HG02642 (cell line): ENCODE measurements at regions not wholly inside any gene's neighbourhood (a gene's known extent, or its start where the extent isn't known, plus 50 kb on each side); places are given as distances from the start of the nearest gene placed in this dataset.
"Not testable (repeated sequence)": the region's sequence is repeated elsewhere in the genome, so short reads cannot be mapped to it uniquely, and the experiment has no call there.

Source experiments
- ATAC-seq: cut with Tn5 transposase; IDR thresholded peaks from one replicate; pipeline ENCODE4 v1.9.1; 2021; ENCODE audit warnings: mild to moderate bottlenecking; ENCODE audit not compliant: unreplicated experiment, poor library complexity

GRCh38 chr11:96760306-96760705 is 370.5 kb downstream of the JRKL start:
- no peak for ATAC-seq

GRCh38 chr11:96760815-96761214 is 371.0 kb downstream of the JRKL start:
- ATAC-seq = no peak

DNA sequence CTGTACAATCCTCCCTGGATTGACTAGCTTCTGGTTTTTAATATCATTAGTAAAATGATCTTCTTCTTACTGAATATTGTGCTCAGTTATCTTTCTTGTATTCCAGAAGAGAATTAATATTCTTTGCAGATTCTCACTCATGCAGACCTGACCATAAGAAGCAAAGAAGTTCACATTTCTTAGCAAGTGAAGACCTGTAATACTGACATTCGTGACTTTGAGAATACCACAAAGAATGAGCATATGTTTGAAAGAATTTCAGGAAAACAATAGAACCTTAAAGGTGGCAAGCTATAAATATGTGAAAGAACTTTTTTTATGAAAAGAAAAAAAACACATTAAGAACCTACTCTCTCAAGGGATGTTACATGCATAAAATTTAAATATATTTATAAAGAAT is 371.6 kb downstream of the JRKL start:
- ATAC-seq = no peak

- no peak for ATAC-seq
These were observed 373.4 kb downstream of the JRKL start for GRCh38 chr11:96763244-96763643.

DNA sequence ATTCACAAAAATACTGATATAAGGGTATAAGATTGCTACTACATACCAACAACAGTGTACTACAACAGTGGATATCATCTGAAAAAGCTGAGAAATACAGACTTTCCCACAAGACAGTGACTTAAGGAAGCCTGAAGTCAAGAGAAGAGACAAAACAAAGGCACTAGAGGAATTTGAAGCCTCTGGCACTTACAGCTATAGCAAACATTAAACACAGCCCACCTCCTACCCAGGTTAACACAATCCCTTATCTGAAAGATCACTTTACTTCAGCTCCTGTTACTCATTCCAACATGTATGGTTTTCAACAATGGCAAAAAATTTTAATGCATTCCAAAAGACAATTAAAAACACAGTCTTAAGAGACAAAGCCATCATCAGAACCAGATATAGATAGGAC is 388.5 kb downstream of the JRKL start:
- no peak for ATAC-seq

GRCh38 chr11:96779030-96779429 is 389.2 kb downstream of the JRKL start:
- no peak for ATAC-seq

DNA sequence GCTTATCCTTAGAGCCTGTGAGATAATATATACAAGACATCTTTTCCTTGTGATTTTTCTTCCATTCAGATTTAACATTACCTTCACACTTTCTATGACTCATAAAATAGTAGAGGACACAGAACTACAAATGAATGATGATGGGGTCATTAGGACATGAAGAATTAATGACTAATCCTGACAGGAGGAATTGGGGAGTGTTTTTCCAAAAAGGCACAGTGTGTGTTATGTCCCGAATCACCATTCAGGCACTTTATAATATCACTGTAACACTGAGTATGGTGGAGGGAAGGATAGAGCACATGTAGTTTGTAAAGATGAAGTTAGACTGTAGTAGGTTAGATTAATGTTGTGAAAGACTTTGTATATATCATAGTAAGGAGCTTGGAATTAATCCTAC is 391.3 kb downstream of the JRKL start:
- ATAC-seq = no peak

GRCh38 chr11:96782632-96783031 is 392.8 kb downstream of the JRKL start:
- no peak for ATAC-seq

DNA sequence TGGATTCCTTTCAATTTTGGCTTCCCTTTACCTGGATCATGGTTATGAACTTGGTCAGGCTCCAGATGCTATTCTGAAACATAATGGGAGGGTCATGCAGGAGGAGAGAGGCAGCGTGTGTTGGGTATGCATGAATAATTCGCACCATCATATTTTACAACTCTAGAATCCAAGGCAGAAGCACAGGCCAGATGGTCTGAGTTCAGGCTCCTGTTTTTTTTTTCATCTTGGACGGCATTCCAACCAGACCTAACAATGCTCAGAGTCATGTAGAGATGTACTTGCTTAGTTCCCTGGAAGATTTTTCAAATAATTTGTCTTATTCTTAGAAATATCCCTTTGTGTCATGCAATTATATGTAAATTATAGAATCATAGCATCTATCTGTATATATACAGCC is 393.5 kb downstream of the JRKL start:
- no peak for ATAC-seq

DNA sequence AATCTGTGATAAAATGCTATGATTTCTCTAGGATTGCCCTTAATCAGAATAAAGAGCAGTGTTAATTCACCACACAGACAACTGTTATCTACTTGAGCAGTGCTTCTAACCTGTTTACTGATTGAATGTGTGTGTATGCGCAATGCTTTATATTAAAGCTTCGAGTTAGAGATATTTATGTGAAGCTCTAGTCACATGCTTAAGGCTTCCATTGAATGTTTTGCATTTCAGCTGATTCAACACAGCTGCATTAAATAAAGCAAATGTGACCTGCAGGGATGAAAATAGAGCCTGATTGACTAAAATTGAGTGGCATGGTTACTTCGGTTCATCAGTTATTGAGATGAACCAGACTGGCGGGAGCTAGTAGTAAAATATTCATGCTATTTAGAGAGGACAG is 395.3 kb downstream of the JRKL start:
- no peak for ATAC-seq

DNA sequence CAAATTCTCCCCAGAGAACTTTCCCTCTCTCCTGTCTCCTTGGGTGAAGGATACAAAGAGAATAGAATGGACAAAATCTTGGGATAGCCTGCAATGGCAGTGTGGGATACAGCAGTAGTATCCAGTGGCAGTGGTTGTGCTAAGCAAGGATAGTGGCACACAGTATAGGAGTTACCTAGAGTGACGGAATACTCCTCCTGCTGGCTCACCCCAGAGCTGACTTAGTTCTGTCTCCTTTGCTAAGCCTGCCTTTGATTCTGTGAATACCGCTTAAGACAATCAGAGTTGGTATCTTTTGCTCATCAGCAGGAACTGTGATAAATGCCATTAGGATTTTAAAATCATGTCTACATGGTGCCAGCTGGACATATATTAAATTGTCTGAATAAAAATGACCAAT is 404.3 kb downstream of the JRKL start:
- ATAC-seq = no peak

DNA sequence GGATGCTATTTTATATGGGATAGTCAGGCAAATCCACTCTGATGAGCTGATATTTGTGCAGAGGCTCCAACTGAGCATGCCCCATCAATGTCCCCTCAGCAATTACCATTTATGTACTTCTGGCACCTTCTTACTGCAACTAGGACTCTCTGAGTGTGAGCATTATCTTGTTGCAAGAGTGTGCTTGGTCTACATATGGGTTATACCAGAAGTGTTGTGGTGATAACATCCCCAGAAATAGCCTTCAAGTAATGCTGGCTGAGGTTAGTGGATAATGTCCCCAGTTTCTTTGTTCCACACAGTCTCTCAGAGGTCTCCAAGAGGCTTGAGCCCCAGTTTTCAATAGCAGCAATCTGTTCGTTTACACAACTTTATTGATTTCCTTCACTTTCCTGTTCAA is 408.6 kb downstream of the JRKL start:
- ATAC-seq = no peak

DNA sequence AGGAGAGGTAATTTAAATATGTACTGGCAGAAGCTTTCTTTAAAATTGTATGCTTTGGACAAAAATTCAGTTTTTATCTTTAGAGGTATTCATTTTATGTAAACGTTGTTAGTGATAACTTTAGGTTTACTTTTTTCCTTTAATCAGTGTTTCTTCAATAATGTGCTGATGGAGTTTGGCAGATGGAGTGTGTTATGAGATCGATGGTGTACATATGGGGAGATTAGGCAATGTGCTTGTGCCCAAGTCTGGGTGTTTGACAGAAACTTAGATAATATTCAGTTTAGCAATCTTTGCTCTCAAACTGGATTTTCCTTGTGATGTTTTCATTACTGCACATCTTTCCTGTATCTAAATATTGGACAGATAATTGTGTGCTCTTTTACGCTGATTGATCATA is 425.4 kb downstream of the JRKL start:
- no peak for ATAC-seq

DNA sequence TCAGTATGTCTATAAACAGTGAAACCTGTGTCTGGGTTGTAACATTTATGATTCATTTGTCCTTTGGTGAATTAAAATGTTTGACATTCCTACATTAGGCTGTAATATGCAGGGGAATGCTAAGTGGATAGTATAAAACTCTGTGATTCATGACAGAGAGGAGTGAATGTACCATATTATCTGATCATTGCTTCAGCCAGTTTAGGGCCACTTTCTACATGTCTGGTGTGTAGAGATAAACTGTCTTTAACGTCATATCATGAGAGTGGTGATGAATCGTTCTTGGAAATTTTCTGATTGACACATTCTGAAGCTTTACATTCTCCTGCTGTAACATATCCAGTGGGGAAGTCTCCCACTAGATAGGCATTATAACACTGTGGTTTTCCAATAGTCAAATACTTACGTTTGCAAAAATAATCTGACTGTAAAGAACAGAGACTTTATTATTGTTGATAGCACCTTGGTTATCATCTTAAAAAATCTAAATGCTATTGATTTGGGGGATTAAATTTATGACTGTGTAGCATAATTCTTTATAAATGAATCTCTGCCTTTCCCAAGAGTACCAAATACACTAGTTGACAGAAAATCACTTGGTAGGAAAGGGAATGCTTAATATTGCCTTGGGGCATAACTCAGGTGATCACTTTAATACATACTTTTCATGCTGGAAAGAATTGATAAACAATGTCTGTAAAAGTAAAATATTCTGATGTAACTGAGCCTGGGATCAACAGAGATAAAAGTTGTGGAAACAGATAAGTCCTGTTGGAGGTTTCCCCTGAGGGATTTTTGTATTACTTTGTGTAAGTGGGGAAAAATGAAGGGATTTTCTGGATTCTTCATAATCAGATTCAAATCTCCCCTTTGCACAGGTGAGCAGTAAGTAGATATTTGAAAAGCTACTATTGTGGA is 427.9 kb downstream of the JRKL start:
- no peak for ATAC-seq

DNA sequence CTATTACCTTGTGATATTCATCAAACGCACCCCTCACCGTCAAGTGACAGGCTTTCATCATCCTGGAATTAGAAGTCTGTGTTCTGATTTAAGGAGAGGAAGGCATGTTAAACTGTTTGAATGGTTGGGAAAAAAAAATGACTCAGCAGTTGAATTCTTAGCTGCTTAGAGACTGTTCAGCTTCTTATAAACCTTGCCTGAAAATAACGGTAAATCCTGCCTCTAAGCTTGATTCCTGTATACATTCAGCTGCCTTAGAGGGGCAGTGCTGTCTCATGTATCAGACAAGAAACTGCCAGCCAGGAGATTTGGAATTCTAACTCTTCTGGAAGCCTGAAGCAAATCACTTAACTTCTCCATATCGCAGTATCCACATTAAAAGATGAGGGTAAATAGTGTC is 437.4 kb downstream of the JRKL start:
- ATAC-seq = no peak

- no peak for ATAC-seq
These were observed 452.0 kb downstream of the JRKL start for GRCh38 chr11:96841792-96842191.

DNA sequence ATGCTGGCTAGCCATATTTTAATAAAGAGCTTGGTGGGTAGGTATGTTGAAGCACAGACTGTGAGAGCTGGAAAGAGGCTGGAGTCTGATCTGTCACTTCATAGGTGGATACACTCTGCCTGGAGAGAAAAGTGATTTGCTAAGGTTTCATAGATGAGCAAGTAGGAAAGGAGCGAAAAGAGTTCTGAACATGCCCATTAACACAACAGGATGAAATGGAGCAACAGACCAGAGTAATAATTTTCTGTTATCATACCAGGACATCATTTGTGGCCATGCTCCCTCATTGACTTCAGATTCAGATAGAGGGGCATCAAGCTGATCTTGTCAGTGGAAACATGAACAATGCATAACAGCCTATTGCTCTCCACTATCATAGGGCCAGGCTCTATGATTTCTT is 452.9 kb downstream of the JRKL start:
- no peak for ATAC-seq

DNA sequence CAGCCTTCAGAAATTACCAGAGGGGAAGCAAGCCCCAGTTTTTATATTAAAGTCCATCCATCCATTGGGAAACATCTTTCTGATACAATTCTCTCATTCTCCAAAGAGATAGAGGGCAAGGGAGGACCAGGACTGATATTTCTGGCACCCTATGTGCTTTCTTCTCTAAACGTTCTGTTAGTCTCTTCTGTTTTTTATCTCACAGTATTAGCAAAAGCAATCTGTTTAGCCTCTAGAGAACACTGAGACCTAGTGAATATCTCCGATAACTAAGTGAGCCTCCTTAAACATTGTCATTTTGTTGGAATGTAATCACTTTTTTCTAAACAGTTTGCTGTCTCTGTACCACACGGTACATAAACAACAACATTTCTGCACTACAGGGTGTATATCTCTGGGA is 464.6 kb downstream of the JRKL start:
- ATAC-seq = no peak

DNA sequence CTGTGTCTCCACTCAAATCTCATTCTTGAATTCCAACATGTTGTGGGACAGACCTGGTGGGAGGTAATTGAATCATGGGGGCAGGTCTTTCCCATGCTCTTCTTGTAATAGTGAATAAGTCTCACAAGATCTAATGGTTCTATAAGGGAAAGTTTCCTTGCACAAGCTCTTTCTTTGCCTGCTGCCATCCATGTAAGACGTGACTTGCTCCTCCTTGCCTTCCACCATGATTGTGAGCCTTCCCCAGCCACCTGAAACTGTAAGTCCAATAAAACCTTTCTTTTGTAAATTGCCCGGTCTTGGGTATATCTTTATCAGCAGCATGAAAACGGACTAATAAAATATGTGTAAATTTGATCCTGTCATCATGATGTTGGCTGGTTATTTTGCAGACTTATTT is 471.9 kb downstream of the JRKL start:
- not testable (repeated sequence) for ATAC-seq

- ATAC-seq = no peak
These were observed 473.7 kb downstream of the JRKL start for GRCh38 chr11:96863520-96863919.

GRCh38 chr11:96865020-96865419 is 475.2 kb downstream of the JRKL start:
- ATAC-seq = no peak

- no peak for ATAC-seq
These were observed 479.4 kb downstream of the JRKL start for GRCh38 chr11:96869207-96869606.
